C4-2B (cell line): ENCODE measurements at regions not wholly inside any gene's neighbourhood (a gene's known extent, or its start where the extent isn't known, plus 50 kb on each side); places are given as distances from the start of the nearest gene placed in this dataset.

ENCODE experiments used
- CTCF ChIP-seq: fragments of 450-650 bp; conservative IDR thresholded peaks from 2 replicates; pipeline ENCODE4 v1.5.1; 2017; ENCODE audit warnings: mild to moderate bottlenecking
- ZFX ChIP-seq: fragments of 450-650 bp; IDR thresholded peaks from 2 replicates; pipeline ENCODE4 v1.6.1; 2017

GRCh38 chr4:46674326-46674725 lies 234.7 kb downstream of the COX7B2 start:
- TF ChIP-seq CTCF (no peak), ZFX (no peak)
